ENCODE measurements at regions not wholly inside any gene's neighbourhood (a gene's known extent, or its start where the extent isn't known, plus 50 kb on each side); places are given as distances from the start of the nearest gene placed in this dataset.
A peak's percentile ranks its signal among the peaks of the same experiment; 100 is the strongest.

GRCh38 chr12:27869567-27869966, 89.5 kb upstream of the MANSC4 start:
- H3K4me3 ChIP-seq: no peak overlapping the region
- H3K27ac ChIP-seq (replicated peaks): no peak overlapping the region
- peak; percentile 59 for DNase-seq
- TF ChIP-seq, protein P1, sequence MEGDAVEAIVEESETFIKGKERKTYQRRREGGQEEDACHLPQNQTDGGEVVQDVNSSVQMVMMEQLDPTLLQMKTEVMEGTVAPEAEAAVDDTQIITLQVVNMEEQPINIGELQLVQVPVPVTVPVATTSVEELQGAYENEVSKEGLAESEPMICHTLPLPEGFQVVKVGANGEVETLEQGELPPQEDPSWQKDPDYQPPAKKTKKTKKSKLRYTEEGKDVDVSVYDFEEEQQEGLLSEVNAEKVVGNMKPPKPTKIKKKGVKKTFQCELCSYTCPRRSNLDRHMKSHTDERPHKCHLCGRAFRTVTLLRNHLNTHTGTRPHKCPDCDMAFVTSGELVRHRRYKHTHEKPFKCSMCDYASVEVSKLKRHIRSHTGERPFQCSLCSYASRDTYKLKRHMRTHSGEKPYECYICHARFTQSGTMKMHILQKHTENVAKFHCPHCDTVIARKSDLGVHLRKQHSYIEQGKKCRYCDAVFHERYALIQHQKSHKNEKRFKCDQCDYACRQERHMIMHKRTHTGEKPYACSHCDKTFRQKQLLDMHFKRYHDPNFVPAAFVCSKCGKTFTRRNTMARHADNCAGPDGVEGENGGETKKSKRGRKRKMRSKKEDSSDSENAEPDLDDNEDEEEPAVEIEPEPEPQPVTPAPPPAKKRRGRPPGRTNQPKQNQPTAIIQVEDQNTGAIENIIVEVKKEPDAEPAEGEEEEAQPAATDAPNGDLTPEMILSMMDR (IDR thresholded peaks at IDR 0.05; ENCODE audit: borderline replicate concordance): no peak
- no peaks in the 10 kb centered on the region for H3K9me3 ChIP-seq (replicated peaks)
- H3K4me1 ChIP-seq: peaks cover 16% of the 10 kb centered on the region
- no peaks in the 10 kb centered on the region for H3K27me3 ChIP-seq (ENCODE audit: low read depth)
- intact Hi-C loops (cut with micrococcal nuclease): no loop called here
- H3K36me3 ChIP-seq: no peaks in the 10 kb centered on the region

DNA sequence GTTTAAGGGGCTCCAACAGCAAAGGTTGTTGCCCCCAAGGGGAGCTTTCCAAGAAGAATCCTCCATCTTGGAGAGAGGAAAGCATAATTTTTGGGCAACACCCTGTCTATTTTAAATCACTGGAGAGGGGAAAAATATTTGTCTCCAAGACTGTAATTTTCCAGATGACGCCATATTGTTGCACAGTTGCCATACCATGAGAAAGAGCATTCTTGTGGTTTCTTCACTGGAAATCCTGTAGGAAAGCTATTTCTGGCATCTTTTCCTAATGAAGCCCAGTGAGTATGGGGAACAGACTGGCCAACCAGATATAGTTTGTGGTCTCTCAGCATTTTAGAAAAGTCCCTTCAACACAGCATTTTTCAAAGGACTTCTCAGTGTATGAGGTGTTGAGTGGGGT, 88.1 kb upstream of the MANSC4 start:
- no peak for DNase-seq
- intact Hi-C loops (cut with micrococcal nuclease): no loop called here
- no peaks in the 10 kb centered on the region for H3K27me3 ChIP-seq (ENCODE audit: low read depth)
- peaks cover 16% of the 10 kb centered on the region for H3K4me1 ChIP-seq
- H3K4me3 ChIP-seq: no peak overlapping the region
- TF ChIP-seq, protein P1 (IDR thresholded peaks at IDR 0.05; ENCODE audit: borderline replicate concordance): no peak
- no peaks in the 10 kb centered on the region for H3K9me3 ChIP-seq (replicated peaks)
- no peaks in the 10 kb centered on the region for H3K36me3 ChIP-seq
- H3K27ac ChIP-seq (replicated peaks): no peak overlapping the region

- no peaks in the 10 kb centered on the region for H3K9me3 ChIP-seq (replicated peaks)
- no peak overlapping the region for H3K27ac ChIP-seq (replicated peaks)
- no peak for DNase-seq
- TF ChIP-seq, protein P1 (IDR thresholded peaks at IDR 0.05; ENCODE audit: borderline replicate concordance): no peak
- peaks cover 24% of the 10 kb centered on the region for H3K4me1 ChIP-seq
- H3K27me3 ChIP-seq (ENCODE audit: low read depth): no peaks in the 10 kb centered on the region
- no peaks in the 10 kb centered on the region for H3K36me3 ChIP-seq
- intact Hi-C loops (cut with micrococcal nuclease): no loop called here
- no peak overlapping the region for H3K4me3 ChIP-seq
Measured at GRCh38 chr12:27866373-27867101, 86.5 kb upstream of the MANSC4 start.

GRCh38 chr12:27865421-27865820, 85.4 kb upstream of the MANSC4 start:
- no peaks in the 10 kb centered on the region for H3K36me3 ChIP-seq
- no peak for DNase-seq
- intact Hi-C loops (cut with micrococcal nuclease): no loop called here
- peaks cover 24% of the 10 kb centered on the region for H3K4me1 ChIP-seq
- H3K27ac ChIP-seq (replicated peaks): no peak overlapping the region
- no peaks in the 10 kb centered on the region for H3K27me3 ChIP-seq (ENCODE audit: low read depth)
- H3K4me3 ChIP-seq: no peak overlapping the region
- H3K9me3 ChIP-seq (replicated peaks): no peaks in the 10 kb centered on the region
- TF ChIP-seq, protein P1 (IDR thresholded peaks at IDR 0.05; ENCODE audit: borderline replicate concordance): no peak

GRCh38 chr12:27864521-27864920, 84.5 kb upstream of the MANSC4 start:
- TF ChIP-seq, protein P1 (IDR thresholded peaks at IDR 0.05; ENCODE audit: borderline replicate concordance): no peak

More at GRCh38 chr12:27864521-27864920, 84.5 kb upstream of the MANSC4 start:
- Histone ChIP-seq H3K9me3 (replicated peaks) (no peaks in the 10 kb centered on the region), H3K27me3 (ENCODE audit: low read depth) (no peaks in the 10 kb centered on the region), H3K36me3 (no peaks in the 10 kb centered on the region), H3K4me1 (peaks cover 18% of the 10 kb centered on the region), H3K27ac (replicated peaks) (no peak overlapping the region), H3K4me3 (no peak overlapping the region)
- intact Hi-C loops (cut with micrococcal nuclease): no loop called here
- DNase-seq: no peak
